Skeletal muscle satellite cell (primary cell): ENCODE measurements at regions not wholly inside any gene's neighbourhood (a gene's known extent, or its start where the extent isn't known, plus 50 kb on each side); places are given as distances from the start of the nearest gene placed in this dataset.

Source experiments
- H3K27me3 ChIP-seq: 2 replicates; pipeline ENCODE4 v1.7.0; 2013; ENCODE audit warnings: low read length; ENCODE audit not compliant: control insufficient read depth, insufficient read depth
- H3K36me3 ChIP-seq: 2 replicates; pipeline ENCODE4 v1.7.0; 2013; ENCODE audit warnings: mild to moderate bottlenecking, control low read depth, low read length; ENCODE audit not compliant: insufficient read depth
- H3K4me1 ChIP-seq: 2 replicates; pipeline ENCODE4 v1.7.0; 2013; ENCODE audit warnings: low read length; ENCODE audit not compliant: control insufficient read depth, insufficient read depth
- H3K4me2 ChIP-seq: 2 replicates; pipeline ENCODE4 v1.7.0; 2013; ENCODE audit warnings: mild to moderate bottlenecking, low read length
- H3K4me3 ChIP-seq: 2 replicates; pipeline ENCODE4 v1.7.0; 2013; ENCODE audit warnings: low read length
- H3K9ac ChIP-seq: 2 replicates; pipeline ENCODE4 v1.7.0; 2013; ENCODE audit warnings: mild to moderate bottlenecking, low read depth, low read length, moderate library complexity
- H3K9me3 ChIP-seq: replicated peaks from 2 replicates; pipeline ENCODE4 v1.7.0; 2013; ENCODE audit warnings: mild to moderate bottlenecking, control low read depth, low read length

- Histone ChIP-seq H3K9ac (no peak overlapping the region), H3K36me3 (no peaks in the 10 kb centered on the region), H3K4me1 (no peaks in the 10 kb centered on the region), H3K4me2 (no peak overlapping the region), H3K27me3 (no peaks in the 10 kb centered on the region), H3K4me3 (no peak overlapping the region), H3K9me3 (no peaks in the 10 kb centered on the region)
Observed at GRCh38 chr5:8053270-8053669, 184.3 kb downstream of the MTRR start.

GRCh38 chr5:8057769-8058168 lies 188.8 kb downstream of the MTRR start:
- H3K4me3 ChIP-seq, result no peak overlapping the region
- peaks cover 7% of the 10 kb centered on the region for H3K9me3 ChIP-seq
- no peak overlapping the region for H3K4me2 ChIP-seq
- no peaks in the 10 kb centered on the region for H3K4me1 ChIP-seq
- no peak overlapping the region for H3K9ac ChIP-seq
- no peaks in the 10 kb centered on the region for H3K27me3 ChIP-seq
- no peaks in the 10 kb centered on the region for H3K36me3 ChIP-seq

- no peaks in the 10 kb centered on the region for H3K4me1 ChIP-seq
- no peaks in the 10 kb centered on the region for H3K36me3 ChIP-seq
- no peak overlapping the region for H3K9ac ChIP-seq
- no peaks in the 10 kb centered on the region for H3K27me3 ChIP-seq
- no peak overlapping the region for H3K4me3 ChIP-seq
- peaks cover 7% of the 10 kb centered on the region for H3K9me3 ChIP-seq
- no peak overlapping the region for H3K4me2 ChIP-seq
Observed at GRCh38 chr5:8058616-8059190, 189.8 kb downstream of the MTRR start.

GRCh38 chr5:8059337-8059736 lies 190.4 kb downstream of the MTRR start:
- Histone ChIP-seq H3K36me3 (no peaks in the 10 kb centered on the region), H3K27me3 (no peaks in the 10 kb centered on the region), H3K9me3 (peaks cover 7% of the 10 kb centered on the region), H3K4me1 (no peaks in the 10 kb centered on the region), H3K4me2 (no peak overlapping the region), H3K9ac (no peak overlapping the region), H3K4me3 (no peak overlapping the region)

GRCh38 chr5:8060235-8060952 lies 191.4 kb downstream of the MTRR start:
- Histone ChIP-seq H3K4me3 (no peak overlapping the region), H3K4me2 (no peak overlapping the region), H3K27me3 (no peaks in the 10 kb centered on the region), H3K4me1 (no peaks in the 10 kb centered on the region), H3K9ac (no peak overlapping the region), H3K36me3 (no peaks in the 10 kb centered on the region), H3K9me3 (peaks cover 7% of the 10 kb centered on the region)

GRCh38 chr5:8060953-8061429 lies 192.0 kb downstream of the MTRR start:
- no peak overlapping the region for H3K4me3 ChIP-seq
- H3K9ac ChIP-seq, result no peak overlapping the region
- H3K36me3 ChIP-seq, result no peaks in the 10 kb centered on the region
- H3K27me3 ChIP-seq, result no peaks in the 10 kb centered on the region
- no peak overlapping the region for H3K4me2 ChIP-seq
- no peaks in the 10 kb centered on the region for H3K4me1 ChIP-seq
- peaks cover 7% of the 10 kb centered on the region for H3K9me3 ChIP-seq

GRCh38 chr5:8062521-8062920 lies 193.6 kb downstream of the MTRR start:
- Histone ChIP-seq H3K36me3 (no peaks in the 10 kb centered on the region), H3K9ac (no peak overlapping the region), H3K4me3 (no peak overlapping the region), H3K4me2 (no peak overlapping the region), H3K4me1 (no peaks in the 10 kb centered on the region), H3K27me3 (no peaks in the 10 kb centered on the region), H3K9me3 (peaks cover 7% of the 10 kb centered on the region)

- Histone ChIP-seq H3K9me3 (no peaks in the 10 kb centered on the region), H3K4me3 (no peak overlapping the region), H3K9ac (no peak overlapping the region), H3K4me2 (no peak overlapping the region), H3K4me1 (no peaks in the 10 kb centered on the region), H3K27me3 (no peaks in the 10 kb centered on the region), H3K36me3 (no peaks in the 10 kb centered on the region)
Observed at GRCh38 chr5:8068078-8068477, 199.1 kb downstream of the MTRR start.

- Histone ChIP-seq H3K9me3 (no peaks in the 10 kb centered on the region), H3K4me1 (no peaks in the 10 kb centered on the region), H3K27me3 (no peaks in the 10 kb centered on the region), H3K4me3 (no peak overlapping the region), H3K36me3 (no peaks in the 10 kb centered on the region), H3K9ac (no peak overlapping the region), H3K4me2 (no peak overlapping the region)
Observed at GRCh38 chr5:8070138-8070537, 201.2 kb downstream of the MTRR start.

- Histone ChIP-seq H3K4me3 (no peak overlapping the region), H3K36me3 (no peaks in the 10 kb centered on the region), H3K4me1 (no peaks in the 10 kb centered on the region), H3K4me2 (no peak overlapping the region), H3K9ac (no peak overlapping the region), H3K27me3 (no peaks in the 10 kb centered on the region), H3K9me3 (no peaks in the 10 kb centered on the region)
Observed at GRCh38 chr5:8079056-8079455, 210.1 kb downstream of the MTRR start.

- H3K9me3 ChIP-seq, result no peaks in the 10 kb centered on the region
- no peaks in the 10 kb centered on the region for H3K36me3 ChIP-seq
- H3K4me1 ChIP-seq, result no peaks in the 10 kb centered on the region
- no peak overlapping the region for H3K9ac ChIP-seq
- H3K4me2 ChIP-seq, result no peak overlapping the region
- H3K4me3 ChIP-seq, result no peak overlapping the region
- H3K27me3 ChIP-seq, result no peaks in the 10 kb centered on the region
Observed at GRCh38 chr5:8081179-8081578, 212.2 kb downstream of the MTRR start.

- H3K4me1 ChIP-seq, result no peaks in the 10 kb centered on the region
- H3K4me2 ChIP-seq, result no peak overlapping the region
- H3K9ac ChIP-seq, result no peak overlapping the region
- H3K9me3 ChIP-seq, result peaks cover 7% of the 10 kb centered on the region
- H3K36me3 ChIP-seq, result no peaks in the 10 kb centered on the region
- no peaks in the 10 kb centered on the region for H3K27me3 ChIP-seq
- no peak overlapping the region for H3K4me3 ChIP-seq
Observed at GRCh38 chr5:8093669-8094068, 224.7 kb downstream of the MTRR start.
